NOMO-1 (cell line): ENCODE measurements at regions not wholly inside any gene's neighbourhood (a gene's known extent, or its start where the extent isn't known, plus 50 kb on each side); places are given as distances from the start of the nearest gene placed in this dataset.

Source experiments
- DNase-seq, 2 experiments: peaks; one replicate each; lab custom pipeline; 2025; ENCODE audit not compliant: unreplicated experiment in 2 of 2; lab: John Stamatoyannopoulos, UW

- DNase-seq: no peak
These were observed 243.0 kb upstream of the MYOCD start for GRCh38 chr17:12422651-12423050.

- no peak for DNase-seq
These were observed 242.4 kb upstream of the MYOCD start for GRCh38 chr17:12423337-12423736.

- no peak for DNase-seq
These were observed 236.6 kb upstream of the MYOCD start for GRCh38 chr17:12429116-12429515.

- DNase-seq: no peak
These were observed 234.5 kb upstream of the MYOCD start for GRCh38 chr17:12431188-12431587.

GRCh38 chr17:12438212-12438611 lies 227.5 kb upstream of the MYOCD start:
- DNase-seq: no peak

DNA sequence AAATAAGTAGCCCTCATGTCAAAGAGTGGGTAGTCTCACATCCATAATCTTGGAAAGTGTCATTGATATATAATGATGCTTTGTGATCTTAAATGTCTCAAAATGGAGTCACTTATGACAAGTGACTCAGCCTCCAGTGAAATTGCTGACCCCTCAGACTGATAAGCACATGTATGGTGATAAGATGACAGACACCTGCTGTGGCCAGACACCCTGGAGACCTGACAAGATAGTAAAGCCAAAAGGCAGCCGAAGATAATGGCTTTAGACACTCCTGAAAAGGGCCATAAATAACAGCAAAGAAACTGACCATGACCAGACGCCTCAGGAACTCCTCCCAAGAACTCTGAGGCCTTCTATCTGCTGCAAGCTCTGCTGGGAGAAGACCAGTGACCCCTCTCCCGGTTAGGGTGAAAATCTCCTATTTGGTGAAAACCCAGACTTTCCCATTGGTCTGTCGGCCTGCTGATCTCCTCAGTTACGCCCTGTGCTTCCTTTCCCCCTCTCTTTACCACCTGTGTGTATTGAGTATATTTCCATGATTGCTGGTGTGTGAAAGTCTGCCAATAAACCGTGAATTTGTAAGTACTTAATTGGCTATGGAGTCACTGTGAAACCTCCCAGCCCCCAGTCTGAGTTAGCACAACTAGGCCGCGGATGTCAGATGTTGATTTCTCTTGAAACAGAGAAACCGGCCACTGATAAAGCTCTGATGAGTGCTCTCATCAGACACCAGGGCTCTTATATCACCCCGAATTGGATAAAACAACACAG lies 226.7 kb upstream of the MYOCD start:
- no peak for DNase-seq

DNA sequence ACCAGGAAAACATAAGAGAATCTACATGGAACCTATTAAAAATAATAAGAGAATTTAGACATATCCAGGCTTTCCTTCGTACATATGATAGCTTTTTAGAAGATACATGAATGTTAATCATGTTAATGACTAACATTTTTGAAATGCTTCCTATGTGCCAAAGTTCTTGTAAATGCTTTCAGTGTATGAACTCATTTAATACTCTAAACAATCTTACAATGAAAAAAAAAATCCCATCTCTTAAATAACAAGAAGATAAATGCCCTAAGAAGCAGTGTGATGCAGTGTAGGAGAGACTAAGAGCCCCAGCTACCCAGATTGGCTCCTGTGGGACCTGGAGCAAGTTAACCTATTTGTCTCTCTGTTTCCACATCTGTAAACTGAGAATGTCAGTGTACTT lies 220.4 kb upstream of the MYOCD start:
- DNase-seq: no peak

DNA sequence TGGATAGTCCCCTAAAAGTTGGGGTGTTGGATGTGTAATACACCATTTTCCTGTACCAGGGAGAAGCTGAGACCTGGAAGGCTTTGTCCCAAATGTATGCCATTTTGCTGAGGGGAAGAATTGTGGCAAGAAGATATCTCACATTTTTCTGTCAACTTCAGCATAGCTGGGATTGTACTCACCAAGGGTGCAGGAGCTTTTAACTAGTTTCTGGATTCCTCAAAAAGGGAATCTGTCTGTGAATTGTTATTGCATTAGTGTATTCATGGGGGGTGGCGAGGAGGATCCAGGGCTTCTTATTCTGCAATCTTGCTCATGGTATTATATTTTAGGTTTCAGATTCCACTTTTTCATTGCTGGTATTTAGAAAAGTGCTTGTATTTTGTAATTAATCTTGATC lies 208.2 kb upstream of the MYOCD start:
- no peak for DNase-seq

DNA sequence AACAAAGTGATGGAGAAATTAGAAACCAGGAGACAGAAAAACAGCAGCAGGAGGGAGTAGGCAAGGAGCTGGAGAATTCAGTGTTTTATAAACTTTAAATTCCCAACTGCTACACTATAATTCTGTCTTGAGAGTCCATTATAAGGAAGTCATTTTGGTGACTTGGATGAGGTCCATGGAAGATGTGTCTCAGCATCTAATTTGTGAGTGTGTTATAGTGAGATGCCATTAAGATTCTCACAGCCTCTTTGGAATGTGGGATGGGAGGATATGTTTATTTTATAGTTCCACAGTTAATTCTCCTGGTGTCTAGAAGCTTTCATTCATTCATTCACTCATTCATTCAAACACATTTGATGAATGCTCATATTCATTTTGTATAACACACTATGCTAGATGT lies 206.0 kb upstream of the MYOCD start:
- DNase-seq: no peak

GRCh38 chr17:12463102-12463501 lies 202.6 kb upstream of the MYOCD start:
- DNase-seq: no peak

- no peak for DNase-seq
These were observed 193.2 kb upstream of the MYOCD start for GRCh38 chr17:12472252-12473173.

DNA sequence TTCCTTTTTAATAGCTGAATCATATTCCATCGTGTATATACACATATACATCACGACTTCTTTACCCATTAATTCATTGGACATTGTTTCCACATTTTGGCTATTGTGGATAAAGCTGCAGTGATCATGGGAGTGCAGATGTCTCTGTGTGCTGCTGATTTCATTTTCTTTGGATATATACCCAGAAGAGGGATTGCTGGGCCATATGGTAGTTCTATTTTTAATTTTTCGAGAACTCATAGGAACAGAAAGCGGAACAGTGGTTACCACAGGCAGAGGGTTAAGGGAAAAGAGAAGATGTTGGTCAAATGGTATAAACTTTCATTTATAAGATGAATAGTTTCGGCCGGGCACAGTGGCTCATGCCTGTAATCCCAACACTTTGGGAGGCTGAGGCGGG lies 187.4 kb upstream of the MYOCD start:
- no peak for DNase-seq

DNA sequence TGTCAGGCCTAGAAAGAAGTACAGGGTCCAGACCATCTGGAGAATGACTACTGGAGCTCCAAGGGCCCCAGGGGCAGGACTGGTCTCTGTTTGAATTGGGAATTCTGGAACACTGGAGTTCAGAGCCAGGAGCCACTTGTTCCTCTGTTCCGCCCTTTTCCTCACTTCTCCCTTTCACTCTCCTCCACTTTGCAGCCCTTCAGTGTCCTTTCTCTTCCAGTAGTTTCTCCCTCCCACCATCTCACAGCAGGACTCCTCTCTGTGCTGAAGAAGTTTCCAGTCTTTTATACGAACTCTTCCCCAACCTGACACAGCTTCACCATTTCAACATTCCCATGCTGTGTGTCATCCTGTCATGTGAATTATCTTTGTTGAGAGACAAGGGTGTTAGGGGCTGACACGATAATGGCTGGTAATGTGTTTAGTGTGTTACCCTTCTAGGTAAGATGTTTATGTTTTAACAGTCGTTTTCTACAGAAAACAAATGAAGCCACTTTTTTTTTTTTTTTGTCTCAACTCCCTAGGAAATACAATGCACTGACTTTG lies 180.3 kb upstream of the MYOCD start:
- DNase-seq: no peak

GRCh38 chr17:12489325-12489724 lies 176.4 kb upstream of the MYOCD start:
- no peak for DNase-seq

- no peak for DNase-seq
These were observed 173.2 kb upstream of the MYOCD start for GRCh38 chr17:12492450-12492849.

DNA sequence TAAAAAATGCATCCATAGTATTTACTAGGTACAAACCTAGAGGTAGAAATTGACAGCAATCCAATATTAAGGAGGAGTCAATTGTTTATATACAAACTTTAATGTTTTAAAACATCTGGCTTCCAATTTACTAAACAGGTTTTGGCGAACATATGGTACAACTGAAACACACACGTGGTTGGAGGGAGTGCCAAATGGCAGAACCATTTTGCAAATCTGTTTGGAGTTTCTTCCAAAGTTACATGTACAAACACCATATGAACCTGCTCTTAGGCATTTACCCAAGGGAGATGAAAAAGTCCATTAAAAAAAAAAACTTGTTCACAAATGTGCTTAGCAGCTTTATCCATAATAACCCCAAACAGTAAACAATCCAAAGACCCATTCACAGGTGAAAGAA lies 159.8 kb upstream of the MYOCD start:
- DNase-seq: no peak

DNA sequence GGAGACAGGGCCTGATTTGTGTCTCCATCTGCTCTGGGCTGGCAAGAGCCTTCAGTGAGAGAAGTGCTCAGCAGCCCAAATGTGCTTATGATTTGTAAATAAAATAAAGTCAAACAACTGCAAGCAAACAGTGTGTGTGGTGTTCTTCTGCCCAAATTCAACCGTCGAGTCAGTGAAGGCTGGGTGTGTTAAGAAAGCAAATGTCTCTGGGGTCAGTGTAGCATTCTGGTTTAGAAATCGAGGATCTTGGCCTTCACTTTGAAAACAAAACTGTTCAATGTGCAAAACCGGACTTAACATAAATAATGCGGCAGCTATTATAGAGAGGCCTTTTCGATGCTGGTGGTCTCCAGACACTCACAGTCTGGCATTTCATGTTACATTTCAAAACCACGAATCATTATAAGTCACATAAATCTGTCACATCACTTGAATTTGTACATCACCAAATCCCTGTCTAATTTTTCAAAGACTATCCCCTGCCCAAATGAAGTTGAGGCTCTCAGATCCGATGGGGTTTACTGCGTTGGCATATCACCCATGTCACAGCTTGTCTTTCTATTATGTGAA lies 158.6 kb upstream of the MYOCD start:
- no peak for DNase-seq

- no peak for DNase-seq
These were observed 155.9 kb upstream of the MYOCD start for GRCh38 chr17:12509801-12510200.

DNA sequence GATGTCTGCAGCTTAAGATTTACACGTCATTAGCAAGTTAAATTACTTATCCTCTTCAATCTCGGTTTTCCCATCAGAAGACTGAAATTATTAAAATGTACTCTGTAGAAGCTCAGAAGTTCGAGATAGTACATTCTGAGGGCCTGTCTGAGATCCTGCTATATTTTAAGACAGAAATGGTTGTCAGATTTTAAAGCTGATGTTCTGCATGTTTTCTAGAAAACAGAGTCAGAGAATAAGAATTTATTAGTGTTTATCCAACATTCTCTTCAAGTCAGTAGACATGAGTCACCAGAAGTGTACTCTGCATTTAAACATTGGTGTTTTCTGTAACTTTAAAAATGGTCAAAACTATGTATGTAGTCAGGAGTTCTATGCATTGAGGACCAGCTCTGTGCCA lies 155.2 kb upstream of the MYOCD start:
- DNase-seq: no peak

- DNase-seq: no peak
These were observed 152.9 kb upstream of the MYOCD start for GRCh38 chr17:12512694-12513355.

DNA sequence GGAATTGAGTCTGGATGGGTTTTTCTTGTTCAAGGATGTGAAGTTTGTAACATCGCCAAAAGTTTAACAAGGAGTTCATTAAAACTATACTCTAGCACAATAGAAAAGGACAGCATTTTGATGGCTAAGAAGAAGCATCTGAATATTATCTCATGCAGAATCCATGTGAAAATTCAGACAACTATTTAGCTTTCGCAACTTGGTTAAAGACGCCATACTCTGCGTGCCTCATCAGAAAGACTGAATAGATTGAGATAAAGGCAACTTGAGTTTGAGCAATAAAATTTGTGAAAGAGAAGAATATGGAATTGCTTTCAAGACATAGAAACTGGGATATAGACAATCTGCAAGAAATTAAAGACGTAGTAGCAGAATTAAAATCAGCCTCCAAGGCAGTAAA lies 151.1 kb upstream of the MYOCD start:
- no peak for DNase-seq
